B cell (primary cell): ENCODE measurements at regions not wholly inside any gene's neighbourhood (a gene's known extent, or its start where the extent isn't known, plus 50 kb on each side); places are given as distances from the start of the nearest gene placed in this dataset.

Source experiments
- CTCF ChIP-seq: fragments of 200-600 bp; IDR thresholded peaks from one replicate; pipeline ENCODE4 v1.8.0; 2022; ENCODE audit warnings: antibody characterized with exemption, mild to moderate bottlenecking
- EZH2 ChIP-seq: IDR thresholded peaks from 2 replicates; pipeline ENCODE4 v1.6.1; 2012; ENCODE audit warnings: borderline replicate concordance, low read depth, mild to moderate bottlenecking, moderate library complexity, low read length; ENCODE audit not compliant: insufficient read depth, poor library complexity, severe bottlenecking

- TF ChIP-seq CTCF: peak; percentile 26
- no peak for TF ChIP-seq EZH2
Observed at GRCh38 chrX:110992611-110993010, 103.4 kb upstream of the PAK3 start.
